ENCODE measurements at regions not wholly inside any gene's neighbourhood (a gene's known extent, or its start where the extent isn't known, plus 50 kb on each side); places are given as distances from the start of the nearest gene placed in this dataset.

- peaks cover 3 to 4% of the 10 kb centered on the region in 2 donors for H3K4me1 ChIP-seq
- DNase-seq (ENCODE audit: low spot score in 2 of 2): no peak
- no peak overlapping the region for H3K27ac ChIP-seq
- no peaks in the 10 kb centered on the region for H3K36me3 ChIP-seq
- H3K4me3 ChIP-seq: no peak overlapping the region
- no peak for TF ChIP-seq CTCF (IDR thresholded peaks at IDR 0.05)
- no peaks in the 10 kb centered on the region for H3K27me3 ChIP-seq
- no peaks in the 10 kb centered on the region for H3K9me3 ChIP-seq
- intact Hi-C loops (cut with DNase I): no loop called here
Measured at GRCh38 chr6:143601504-143601903, 76.3 kb upstream of the PHACTR2 start.

GRCh38 chr6:143600821-143601220 is 76.9 kb upstream of the PHACTR2 start:
- DNase-seq (ENCODE audit: low spot score in 2 of 2): no peak
- H3K36me3 ChIP-seq: no peaks in the 10 kb centered on the region
- peaks cover 4 to 8% of the 10 kb centered on the region in 2 donors for H3K4me1 ChIP-seq
- TF ChIP-seq CTCF (IDR thresholded peaks at IDR 0.05): no peak
- H3K27me3 ChIP-seq: no peaks in the 10 kb centered on the region
- intact Hi-C loops (cut with DNase I): no loop called here
- no peaks in the 10 kb centered on the region for H3K9me3 ChIP-seq
- H3K4me3 ChIP-seq: no peak overlapping the region
- no peak overlapping the region for H3K27ac ChIP-seq

GRCh38 chr6:143598466-143599080 is 79.2 kb upstream of the PHACTR2 start:
- no peak overlapping the region for H3K27ac ChIP-seq
- no peaks in the 10 kb centered on the region for H3K36me3 ChIP-seq
- intact Hi-C loops (cut with DNase I): no loop called here
- H3K4me1 ChIP-seq: peaks cover 4 to 10% of the 10 kb centered on the region in 2 donors
- H3K27me3 ChIP-seq: no peaks in the 10 kb centered on the region
- TF ChIP-seq CTCF (IDR thresholded peaks at IDR 0.05): no peak
- H3K9me3 ChIP-seq: no peaks in the 10 kb centered on the region
- DNase-seq (ENCODE audit: low spot score in 2 of 2): no peak
- H3K4me3 ChIP-seq: no peak overlapping the region

GRCh38 chr6:143596866-143597265 is 80.9 kb upstream of the PHACTR2 start:
- H3K36me3 ChIP-seq: no peaks in the 10 kb centered on the region
- H3K4me1 ChIP-seq: peaks cover 4 to 10% of the 10 kb centered on the region in 2 donors
- no peak overlapping the region for H3K4me3 ChIP-seq
- intact Hi-C loops (cut with DNase I): no loop called here
- TF ChIP-seq CTCF (IDR thresholded peaks at IDR 0.05): no peak
- peak in 1 of 2 donors; percentile 74 for DNase-seq (ENCODE audit: low spot score in 2 of 2)
- H3K9me3 ChIP-seq: no peaks in the 10 kb centered on the region
- no peak overlapping the region for H3K27ac ChIP-seq
- no peaks in the 10 kb centered on the region for H3K27me3 ChIP-seq

GRCh38 chr6:143595251-143596036 is 82.3 kb upstream of the PHACTR2 start:
- no peak for TF ChIP-seq CTCF (IDR thresholded peaks at IDR 0.05)
- Histone ChIP-seq H3K4me3 (no peak overlapping the region), H3K27me3 (no peaks in the 10 kb centered on the region), H3K36me3 (no peaks in the 10 kb centered on the region), H3K9me3 (no peaks in the 10 kb centered on the region), H3K27ac (peak overlapping the region in 1 of 2 donors; percentile 11), H3K4me1 (peaks cover 4 to 10% of the 10 kb centered on the region in 2 donors)
- no peak for DNase-seq (ENCODE audit: low spot score in 2 of 2)
- intact Hi-C loops (cut with DNase I): no loop called here
